Suprapubic skin (tissue), 4 donors: ENCODE measurements at regions not wholly inside any gene's neighbourhood (a gene's known extent, or its start where the extent isn't known, plus 50 kb on each side); places are given as distances from the start of the nearest gene placed in this dataset.
A peak's percentile ranks its signal among the peaks of the same experiment; 100 is the strongest.
"Not testable (repeated sequence)": the region's sequence is repeated elsewhere in the genome, so short reads cannot be mapped to it uniquely, and the experiment has no call there.

Experiments used
- DNase-seq, 2 donors: peaks; one replicate each; pipeline ENCODE4 v3.0.0-alpha.2; 2019; ENCODE audit warnings: low spot score in 2 of 2
- H3K27ac ChIP-seq: fragments of 200-600 bp; sonication (generic); one replicate; pipeline ENCODE4 v1.5.1; 2019
- H3K27me3 ChIP-seq: fragments of 200-600 bp; sonication (generic); one replicate; pipeline ENCODE4 v1.5.1; 2019
- H3K36me3 ChIP-seq: fragments of 200-600 bp; sonication (generic); one replicate; pipeline ENCODE4 v1.5.1; 2019
- H3K4me1 ChIP-seq: fragments of 200-600 bp; sonication (generic); one replicate; pipeline ENCODE4 v1.5.1; 2019
- H3K4me3 ChIP-seq: fragments of 200-600 bp; sonication (generic); one replicate; pipeline ENCODE4 v1.5.1; 2019; ENCODE audit warnings: mild to moderate bottlenecking
- H3K9me3 ChIP-seq: fragments of 200-600 bp; sonication (generic); one replicate; pipeline ENCODE4 v1.5.1; 2019
- EP300 ChIP-seq: sonication (generic); formaldehyde crosslinking; IDR thresholded peaks from one replicate; pipeline ENCODE4 v1.6.1; 2017; ENCODE audit warnings: antibody characterized with exemption
- POLR2A ChIP-seq, 2 donors: fragments of 450-650 bp; IDR thresholded peaks; one replicate each; pipeline ENCODE4 v1.6.1; 2017; ENCODE audit warnings: antibody characterized with exemption in 2 of 2, mild to moderate bottlenecking in 2 of 2, moderate library complexity in 2 of 2
- POLR2AphosphoS5 ChIP-seq, 3 donors: sonication (generic); formaldehyde crosslinking; IDR thresholded peaks; one replicate each; pipeline ENCODE4 v1.6.1; 2017; ENCODE audit warnings: antibody characterized with exemption in 3 of 3
- WGBS: methylation state at CpG from one replicate; pipeline ENCODE4 v1.1.5; 2018; 5-methylcytosine and 5-hydroxymethylcytosine counted together
- TF ChIP-seq, protein P1 (sequence below), 2 donors: fragments of 200-600 bp in 1 of 2; fragments of 450-650 bp in 1 of 2; sonication (generic) in 1 of 2; IDR thresholded peaks; one replicate each; pipeline ENCODE4 v1.5.1; 2016 to 2019; ENCODE audit warnings: antibody characterized with exemption in 2 of 2, mild to moderate bottlenecking in 1 of 2, moderate library complexity in 1 of 2

DNA sequence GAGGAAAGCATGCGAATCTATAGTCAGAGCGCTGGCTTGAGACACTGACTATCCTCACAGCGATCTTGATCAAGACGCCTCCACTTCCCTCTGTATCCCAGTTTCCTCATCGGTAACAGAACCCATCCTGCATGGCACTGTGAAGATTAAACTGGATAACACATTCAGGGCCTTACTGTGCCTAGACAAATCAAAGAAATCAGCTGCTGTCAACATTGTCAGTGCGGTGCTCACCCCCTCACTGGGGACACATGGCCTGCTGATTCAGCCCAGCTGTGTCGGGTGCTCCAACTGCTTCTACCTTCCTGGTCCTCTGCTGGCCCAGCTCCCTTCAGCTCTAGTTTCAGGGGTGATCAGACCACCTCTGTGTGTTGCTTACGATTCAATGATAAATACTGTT lies 268.6 kb upstream of the AGAP1 start:
- WGBS: 93% methylated on average over 8 of the region's 8 CpGs
- Histone ChIP-seq H3K4me1 (no peaks in the 10 kb centered on the region), H3K27ac (no peak overlapping the region), H3K27me3 (peaks cover 3% of the 10 kb centered on the region), H3K36me3 (no peaks in the 10 kb centered on the region), H3K9me3 (no peaks in the 10 kb centered on the region), H3K4me3 (no peak overlapping the region)
- TF ChIP-seq, protein P1, sequence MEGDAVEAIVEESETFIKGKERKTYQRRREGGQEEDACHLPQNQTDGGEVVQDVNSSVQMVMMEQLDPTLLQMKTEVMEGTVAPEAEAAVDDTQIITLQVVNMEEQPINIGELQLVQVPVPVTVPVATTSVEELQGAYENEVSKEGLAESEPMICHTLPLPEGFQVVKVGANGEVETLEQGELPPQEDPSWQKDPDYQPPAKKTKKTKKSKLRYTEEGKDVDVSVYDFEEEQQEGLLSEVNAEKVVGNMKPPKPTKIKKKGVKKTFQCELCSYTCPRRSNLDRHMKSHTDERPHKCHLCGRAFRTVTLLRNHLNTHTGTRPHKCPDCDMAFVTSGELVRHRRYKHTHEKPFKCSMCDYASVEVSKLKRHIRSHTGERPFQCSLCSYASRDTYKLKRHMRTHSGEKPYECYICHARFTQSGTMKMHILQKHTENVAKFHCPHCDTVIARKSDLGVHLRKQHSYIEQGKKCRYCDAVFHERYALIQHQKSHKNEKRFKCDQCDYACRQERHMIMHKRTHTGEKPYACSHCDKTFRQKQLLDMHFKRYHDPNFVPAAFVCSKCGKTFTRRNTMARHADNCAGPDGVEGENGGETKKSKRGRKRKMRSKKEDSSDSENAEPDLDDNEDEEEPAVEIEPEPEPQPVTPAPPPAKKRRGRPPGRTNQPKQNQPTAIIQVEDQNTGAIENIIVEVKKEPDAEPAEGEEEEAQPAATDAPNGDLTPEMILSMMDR (IDR thresholded peaks at IDR 0.05): no peak
- TF ChIP-seq POLR2A (IDR thresholded peaks at IDR 0.05) (no peak), POLR2AphosphoS5 (IDR thresholded peaks at IDR 0.05) (no peak), EP300 (no peak)
- no peak for DNase-seq

DNA sequence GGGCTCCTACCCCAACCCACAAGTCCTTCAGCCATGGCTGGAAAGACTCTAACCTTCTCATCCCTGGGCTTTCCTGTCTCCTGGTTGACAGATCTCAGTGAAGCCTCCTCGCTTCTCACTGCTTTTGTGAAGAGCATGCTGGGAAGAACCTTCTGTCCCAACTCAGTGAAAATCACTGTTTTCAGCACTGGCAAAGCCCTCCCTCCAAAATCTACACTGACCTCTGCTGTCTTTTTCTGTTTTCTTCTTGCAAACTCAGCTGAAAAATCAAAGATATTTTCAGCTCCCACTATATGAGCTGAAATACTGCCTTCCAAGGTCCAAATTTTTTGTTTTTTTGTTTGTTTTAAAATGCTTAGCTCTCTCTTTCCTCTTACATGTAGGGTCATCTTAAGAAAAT lies 266.3 kb upstream of the AGAP1 start:
- H3K27ac ChIP-seq: no peak overlapping the region
- peaks cover 7% of the 10 kb centered on the region for H3K4me1 ChIP-seq
- H3K9me3 ChIP-seq: no peaks in the 10 kb centered on the region
- no peaks in the 10 kb centered on the region for H3K36me3 ChIP-seq
- no peak for DNase-seq
- 82% methylated on average over 1 of the region's 1 CpG for WGBS
- no peak for TF ChIP-seq POLR2A (IDR thresholded peaks at IDR 0.05)
- TF ChIP-seq EP300: no peak
- TF ChIP-seq, protein P1 (IDR thresholded peaks at IDR 0.05): no peak
- TF ChIP-seq POLR2AphosphoS5 (IDR thresholded peaks at IDR 0.05): no peak
- no peak overlapping the region for H3K4me3 ChIP-seq
- peaks cover 3% of the 10 kb centered on the region for H3K27me3 ChIP-seq

DNA sequence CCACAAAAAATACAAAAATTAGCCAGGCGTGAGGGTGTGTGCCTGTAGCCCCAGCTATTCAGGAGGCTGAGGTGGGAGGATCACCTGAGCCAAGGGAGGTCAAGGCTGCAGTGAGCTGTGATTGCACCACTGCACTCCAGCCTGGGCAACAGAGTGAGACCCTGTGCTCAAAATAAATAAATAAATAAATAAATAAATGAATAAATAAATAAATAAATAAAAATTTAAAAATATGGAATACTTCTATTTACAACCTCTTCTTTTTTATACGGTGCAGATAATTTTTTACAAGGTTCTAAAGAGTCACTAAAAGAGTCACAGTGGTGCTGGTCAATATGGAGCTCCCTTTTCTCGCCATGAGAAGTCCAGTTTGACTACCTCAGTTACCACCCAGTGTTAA lies 265.4 kb upstream of the AGAP1 start:
- DNase-seq, H3K4me3 ChIP-seq, H3K36me3 ChIP-seq, H3K27me3 ChIP-seq, H3K9me3 ChIP-seq, H3K27ac ChIP-seq, H3K4me1 ChIP-seq: not testable (repeated sequence)
- 91% methylated on average over 3 of the region's 3 CpGs for WGBS

DNA sequence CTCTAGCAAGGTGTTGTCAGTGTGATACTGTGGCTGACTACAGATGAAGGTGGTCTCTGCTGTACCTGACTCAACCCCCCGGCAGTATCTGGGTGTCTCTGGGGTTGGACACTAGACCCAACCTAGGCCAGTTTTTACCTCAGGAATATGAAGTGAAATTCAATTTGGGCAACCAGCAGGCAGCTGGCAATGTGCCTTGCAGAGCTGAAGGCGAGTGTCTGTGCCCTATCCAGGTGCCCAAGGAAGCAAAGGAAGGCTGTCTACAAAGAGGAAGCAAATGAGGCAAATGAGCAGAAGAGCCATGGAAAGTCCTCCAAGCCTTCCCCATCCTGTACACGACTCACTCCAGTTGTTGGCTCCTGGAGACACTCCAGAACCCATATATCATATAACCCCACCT lies 264.6 kb upstream of the AGAP1 start:
- Histone ChIP-seq H3K36me3 (no peaks in the 10 kb centered on the region), H3K27ac (no peak overlapping the region), H3K27me3 (peaks cover 3% of the 10 kb centered on the region), H3K9me3 (no peaks in the 10 kb centered on the region), H3K4me1 (peaks cover 7% of the 10 kb centered on the region), H3K4me3 (no peak overlapping the region)
- 66% methylated on average over 3 of the region's 3 CpGs for WGBS
- TF ChIP-seq POLR2A (IDR thresholded peaks at IDR 0.05) (no peak), EP300 (no peak), POLR2AphosphoS5 (IDR thresholded peaks at IDR 0.05) (no peak)
- TF ChIP-seq, protein P1 (IDR thresholded peaks at IDR 0.05): no peak
- no peak for DNase-seq

DNA sequence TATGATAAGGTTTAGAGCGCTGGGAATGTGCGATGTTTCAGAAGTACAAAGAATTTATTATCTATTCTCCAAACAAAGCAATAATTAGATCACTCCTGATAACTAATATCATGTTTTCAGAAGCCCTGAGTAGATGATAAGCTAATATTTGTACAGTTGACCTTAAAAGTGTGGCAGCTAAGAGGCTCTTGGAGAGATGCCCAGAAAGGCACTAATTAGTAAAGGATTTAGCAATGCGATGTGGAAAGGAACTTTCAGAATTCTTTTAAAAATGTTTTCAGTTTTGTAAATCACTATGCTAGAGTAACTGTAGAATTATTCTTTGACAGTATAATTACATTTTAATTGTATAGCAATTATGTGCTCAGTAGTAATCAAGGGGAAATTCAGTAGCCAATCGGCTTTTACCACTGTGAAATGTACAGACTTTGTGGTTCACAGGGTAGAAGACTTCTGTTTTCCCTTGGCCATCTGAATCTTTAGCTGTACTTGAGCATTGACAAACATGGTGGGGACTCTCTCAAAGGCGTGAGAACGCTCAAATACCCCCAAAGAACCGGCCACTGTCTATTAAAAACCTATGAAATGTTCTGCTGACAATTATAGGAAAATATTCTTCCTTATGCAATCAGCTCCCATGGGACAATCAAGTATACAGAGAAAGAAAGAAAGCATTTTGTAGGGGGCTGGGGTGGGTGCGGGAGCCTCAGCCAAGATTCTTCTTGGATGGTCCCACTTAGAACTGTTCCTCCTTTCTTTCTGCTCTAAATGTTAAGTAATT lies 262.8 kb upstream of the AGAP1 start:
- no peak for DNase-seq
- Histone ChIP-seq H3K9me3 (no peaks in the 10 kb centered on the region), H3K4me1 (peaks cover 7% of the 10 kb centered on the region), H3K4me3 (no peak overlapping the region), H3K36me3 (no peaks in the 10 kb centered on the region), H3K27me3 (peaks cover 3% of the 10 kb centered on the region), H3K27ac (peak overlapping the region; percentile 10)
- WGBS: 53% methylated on average over 8 of the region's 8 CpGs
- TF ChIP-seq POLR2A (IDR thresholded peaks at IDR 0.05) (no peak), EP300 (no peak), POLR2AphosphoS5 (IDR thresholded peaks at IDR 0.05) (no peak)
- TF ChIP-seq, protein P1 (IDR thresholded peaks at IDR 0.05): no peak
